ENCODE measurements at regions not wholly inside any gene's neighbourhood (a gene's known extent, or its start where the extent isn't known, plus 50 kb on each side); places are given as distances from the start of the nearest gene placed in this dataset.

DNA sequence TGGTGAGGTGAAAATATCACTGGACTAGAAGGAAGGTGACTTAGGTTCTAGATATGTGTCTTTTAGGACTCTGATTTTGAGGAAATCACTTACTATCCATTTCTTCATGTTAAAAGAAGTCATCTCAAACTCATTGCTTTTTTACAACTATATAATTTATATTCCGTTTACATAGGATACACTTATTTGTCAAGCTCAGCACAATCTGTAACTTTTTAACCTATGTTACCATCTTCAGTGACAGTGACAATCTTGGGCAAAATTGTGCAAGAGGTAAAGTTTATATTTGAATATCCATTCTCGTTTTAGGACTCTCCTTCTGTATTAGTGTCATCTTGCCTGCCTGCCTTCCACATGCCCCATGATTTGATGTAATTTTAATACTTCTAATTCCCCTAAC lies 74.0 kb upstream of the FAM83B start:
- H3K9me3 ChIP-seq (ENCODE audit: control insufficient read depth in 2 of 2, low read length in 2 of 2) = no peaks in the 10 kb centered on the region
- no peak overlapping the region for H3K4me3 ChIP-seq (ENCODE audit: low read length in 2 of 2)
- H3K36me3 ChIP-seq (ENCODE audit: control insufficient read depth in 2 of 2, insufficient read depth in 2 of 2, low read length in 2 of 2) = no peaks in the 10 kb centered on the region
- H3K27ac ChIP-seq (ENCODE audit: low read depth in 2 of 2, low read length in 2 of 2) = no peak overlapping the region
- H3K27me3 ChIP-seq (ENCODE audit: control insufficient read depth in 2 of 2, insufficient read depth in 2 of 2, low read length in 2 of 2) = no peaks in the 10 kb centered on the region
- H3K4me1 ChIP-seq (ENCODE audit: control insufficient read depth in 2 of 2, insufficient read depth in 2 of 2, low read length in 2 of 2) = no peaks in the 10 kb centered on the region
- H3K9ac ChIP-seq (ENCODE audit: low read depth in 1 of 2, low read length in 2 of 2) = no peak overlapping the region

DNA sequence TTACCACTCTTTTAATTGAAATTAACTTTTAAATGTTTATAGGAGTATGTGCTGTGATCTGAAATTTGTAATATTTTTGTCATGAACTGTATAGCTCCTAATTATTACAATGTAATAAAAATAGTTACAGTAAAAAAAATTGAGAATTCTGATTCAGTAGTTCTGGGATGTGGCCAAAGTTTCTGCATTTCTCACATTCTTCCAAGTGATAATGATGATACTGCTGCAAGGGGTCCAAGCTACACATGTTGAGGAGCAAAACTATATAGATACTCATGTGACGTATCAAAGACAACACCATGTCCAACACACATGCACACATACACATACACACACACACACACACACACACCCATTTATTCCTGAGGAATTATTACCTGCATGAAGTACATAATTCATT lies 71.0 kb upstream of the FAM83B start:
- H3K4me3 ChIP-seq (ENCODE audit: low read length in 2 of 2) = no peak overlapping the region
- H3K36me3 ChIP-seq (ENCODE audit: control insufficient read depth in 2 of 2, insufficient read depth in 2 of 2, low read length in 2 of 2) = no peaks in the 10 kb centered on the region
- H3K4me1 ChIP-seq (ENCODE audit: control insufficient read depth in 2 of 2, insufficient read depth in 2 of 2, low read length in 2 of 2) = no peaks in the 10 kb centered on the region
- H3K27ac ChIP-seq (ENCODE audit: low read depth in 2 of 2, low read length in 2 of 2) = no peak overlapping the region
- no peaks in the 10 kb centered on the region for H3K9me3 ChIP-seq (ENCODE audit: control insufficient read depth in 2 of 2, low read length in 2 of 2)
- H3K9ac ChIP-seq (ENCODE audit: low read depth in 1 of 2, low read length in 2 of 2) = no peak overlapping the region
- H3K27me3 ChIP-seq (ENCODE audit: control insufficient read depth in 2 of 2, insufficient read depth in 2 of 2, low read length in 2 of 2) = no peaks in the 10 kb centered on the region

DNA sequence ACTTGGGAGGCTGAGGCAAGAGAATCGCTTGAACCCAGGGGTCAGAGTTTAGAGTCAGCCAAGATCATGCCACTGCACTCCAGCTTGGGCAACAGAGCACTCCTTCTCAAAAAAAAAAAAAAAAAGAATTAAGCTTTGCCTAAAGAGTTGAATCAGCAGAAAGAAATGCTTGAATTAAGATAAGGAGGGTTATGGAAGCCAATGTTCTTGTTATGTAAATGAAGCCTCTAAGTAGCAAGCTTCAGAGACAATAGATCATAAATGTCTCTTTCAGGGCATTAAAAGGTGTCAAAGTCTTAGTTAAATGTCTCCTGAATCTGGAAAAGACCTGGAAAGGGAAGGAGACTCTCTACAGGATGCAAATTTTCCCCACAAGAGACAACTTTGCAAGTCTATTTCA lies 69.7 kb upstream of the FAM83B start:
- H3K9ac ChIP-seq (ENCODE audit: low read depth in 1 of 2, low read length in 2 of 2) = no peak overlapping the region
- no peak overlapping the region for H3K4me3 ChIP-seq (ENCODE audit: low read length in 2 of 2)
- H3K36me3 ChIP-seq (ENCODE audit: control insufficient read depth in 2 of 2, insufficient read depth in 2 of 2, low read length in 2 of 2) = no peaks in the 10 kb centered on the region
- H3K27ac ChIP-seq (ENCODE audit: low read depth in 2 of 2, low read length in 2 of 2) = no peak overlapping the region
- no peaks in the 10 kb centered on the region for H3K27me3 ChIP-seq (ENCODE audit: control insufficient read depth in 2 of 2, insufficient read depth in 2 of 2, low read length in 2 of 2)
- H3K4me1 ChIP-seq (ENCODE audit: control insufficient read depth in 2 of 2, insufficient read depth in 2 of 2, low read length in 2 of 2) = no peaks in the 10 kb centered on the region
- no peaks in the 10 kb centered on the region for H3K9me3 ChIP-seq (ENCODE audit: control insufficient read depth in 2 of 2, low read length in 2 of 2)

GRCh38 chr6:54778731-54779130 lies 67.8 kb upstream of the FAM83B start:
- Histone ChIP-seq H3K4me1 (ENCODE audit: control insufficient read depth in 2 of 2, insufficient read depth in 2 of 2, low read length in 2 of 2) (no peaks in the 10 kb centered on the region), H3K4me3 (ENCODE audit: low read length in 2 of 2) (no peak overlapping the region), H3K9ac (ENCODE audit: low read depth in 1 of 2, low read length in 2 of 2) (no peak overlapping the region), H3K27ac (ENCODE audit: low read depth in 2 of 2, low read length in 2 of 2) (no peak overlapping the region), H3K9me3 (ENCODE audit: control insufficient read depth in 2 of 2, low read length in 2 of 2) (no peaks in the 10 kb centered on the region), H3K36me3 (ENCODE audit: control insufficient read depth in 2 of 2, insufficient read depth in 2 of 2, low read length in 2 of 2) (no peaks in the 10 kb centered on the region), H3K27me3 (ENCODE audit: control insufficient read depth in 2 of 2, insufficient read depth in 2 of 2, low read length in 2 of 2) (no peaks in the 10 kb centered on the region)

- no peak overlapping the region for H3K4me3 ChIP-seq (ENCODE audit: low read length in 2 of 2)
- no peak overlapping the region for H3K27ac ChIP-seq (ENCODE audit: low read depth in 2 of 2, low read length in 2 of 2)
- H3K4me1 ChIP-seq (ENCODE audit: control insufficient read depth in 2 of 2, insufficient read depth in 2 of 2, low read length in 2 of 2) = no peaks in the 10 kb centered on the region
- H3K27me3 ChIP-seq (ENCODE audit: control insufficient read depth in 2 of 2, insufficient read depth in 2 of 2, low read length in 2 of 2) = no peaks in the 10 kb centered on the region
- H3K36me3 ChIP-seq (ENCODE audit: control insufficient read depth in 2 of 2, insufficient read depth in 2 of 2, low read length in 2 of 2) = no peaks in the 10 kb centered on the region
- H3K9me3 ChIP-seq (ENCODE audit: control insufficient read depth in 2 of 2, low read length in 2 of 2) = no peaks in the 10 kb centered on the region
- H3K9ac ChIP-seq (ENCODE audit: low read depth in 1 of 2, low read length in 2 of 2) = no peak overlapping the region
Observed at GRCh38 chr6:54784011-54784410, 62.6 kb upstream of the FAM83B start.

- no peak overlapping the region for H3K4me3 ChIP-seq (ENCODE audit: low read length in 2 of 2)
- no peak overlapping the region for H3K9ac ChIP-seq (ENCODE audit: low read depth in 1 of 2, low read length in 2 of 2)
- H3K9me3 ChIP-seq (ENCODE audit: control insufficient read depth in 2 of 2, low read length in 2 of 2) = no peaks in the 10 kb centered on the region
- no peaks in the 10 kb centered on the region for H3K36me3 ChIP-seq (ENCODE audit: control insufficient read depth in 2 of 2, insufficient read depth in 2 of 2, low read length in 2 of 2)
- H3K4me1 ChIP-seq (ENCODE audit: control insufficient read depth in 2 of 2, insufficient read depth in 2 of 2, low read length in 2 of 2) = no peaks in the 10 kb centered on the region
- H3K27me3 ChIP-seq (ENCODE audit: control insufficient read depth in 2 of 2, insufficient read depth in 2 of 2, low read length in 2 of 2) = no peaks in the 10 kb centered on the region
- no peak overlapping the region for H3K27ac ChIP-seq (ENCODE audit: low read depth in 2 of 2, low read length in 2 of 2)
Observed at GRCh38 chr6:54786154-54786553, 60.4 kb upstream of the FAM83B start.

- H3K9ac ChIP-seq (ENCODE audit: low read depth in 1 of 2, low read length in 2 of 2) = no peak overlapping the region
- H3K9me3 ChIP-seq (ENCODE audit: control insufficient read depth in 2 of 2, low read length in 2 of 2) = no peaks in the 10 kb centered on the region
- no peaks in the 10 kb centered on the region for H3K36me3 ChIP-seq (ENCODE audit: control insufficient read depth in 2 of 2, insufficient read depth in 2 of 2, low read length in 2 of 2)
- no peaks in the 10 kb centered on the region for H3K27me3 ChIP-seq (ENCODE audit: control insufficient read depth in 2 of 2, insufficient read depth in 2 of 2, low read length in 2 of 2)
- no peak overlapping the region for H3K27ac ChIP-seq (ENCODE audit: low read depth in 2 of 2, low read length in 2 of 2)
- H3K4me3 ChIP-seq (ENCODE audit: low read length in 2 of 2) = no peak overlapping the region
- no peaks in the 10 kb centered on the region for H3K4me1 ChIP-seq (ENCODE audit: control insufficient read depth in 2 of 2, insufficient read depth in 2 of 2, low read length in 2 of 2)
Observed at GRCh38 chr6:54787825-54788224, 58.7 kb upstream of the FAM83B start.
